Epithelial cell of proximal tubule (primary cell): ENCODE measurements at regions not wholly inside any gene's neighbourhood (a gene's known extent, or its start where the extent isn't known, plus 50 kb on each side); places are given as distances from the start of the nearest gene placed in this dataset.
"Not testable (repeated sequence)": the region's sequence is repeated elsewhere in the genome, so short reads cannot be mapped to it uniquely, and the experiment has no call there.

Experiments used
- DNase-seq: peaks from one replicate; pipeline ENCODE4 v3.0.0-alpha.2; 2011; ENCODE audit warnings: low read depth
- H3K4me3 ChIP-seq: 2 replicates; pipeline ENCODE4 v1.5.1; 2011; ENCODE audit warnings: low read depth, mild to moderate bottlenecking, low read length
- TF ChIP-seq, protein P1 (sequence below): conservative IDR thresholded peaks from 2 replicates; pipeline ENCODE4 v1.5.1; 2012; ENCODE audit warnings: low read depth, mild to moderate bottlenecking, low read length

DNA sequence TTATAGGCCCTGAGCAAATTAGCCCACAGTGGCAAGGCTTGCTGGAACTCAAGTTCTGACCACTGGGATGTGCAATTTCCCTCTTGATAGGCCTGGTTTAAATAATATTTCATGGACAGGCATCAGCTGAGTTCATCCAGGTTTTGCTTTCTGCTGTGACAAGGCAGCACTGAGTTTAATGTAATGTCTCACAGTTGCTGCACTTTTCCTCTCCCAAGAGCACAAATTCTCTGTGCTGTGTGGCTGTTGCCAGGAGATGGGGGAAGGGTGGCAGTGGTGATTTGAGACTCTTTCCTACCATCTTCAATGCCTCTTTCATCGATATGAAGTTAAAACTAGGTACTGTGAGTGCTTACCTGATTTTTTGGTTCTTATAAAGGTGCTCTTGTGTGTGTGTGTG is 272.8 kb upstream of the STXBP6 start:
- DNase-seq = no peak
- TF ChIP-seq, protein P1, sequence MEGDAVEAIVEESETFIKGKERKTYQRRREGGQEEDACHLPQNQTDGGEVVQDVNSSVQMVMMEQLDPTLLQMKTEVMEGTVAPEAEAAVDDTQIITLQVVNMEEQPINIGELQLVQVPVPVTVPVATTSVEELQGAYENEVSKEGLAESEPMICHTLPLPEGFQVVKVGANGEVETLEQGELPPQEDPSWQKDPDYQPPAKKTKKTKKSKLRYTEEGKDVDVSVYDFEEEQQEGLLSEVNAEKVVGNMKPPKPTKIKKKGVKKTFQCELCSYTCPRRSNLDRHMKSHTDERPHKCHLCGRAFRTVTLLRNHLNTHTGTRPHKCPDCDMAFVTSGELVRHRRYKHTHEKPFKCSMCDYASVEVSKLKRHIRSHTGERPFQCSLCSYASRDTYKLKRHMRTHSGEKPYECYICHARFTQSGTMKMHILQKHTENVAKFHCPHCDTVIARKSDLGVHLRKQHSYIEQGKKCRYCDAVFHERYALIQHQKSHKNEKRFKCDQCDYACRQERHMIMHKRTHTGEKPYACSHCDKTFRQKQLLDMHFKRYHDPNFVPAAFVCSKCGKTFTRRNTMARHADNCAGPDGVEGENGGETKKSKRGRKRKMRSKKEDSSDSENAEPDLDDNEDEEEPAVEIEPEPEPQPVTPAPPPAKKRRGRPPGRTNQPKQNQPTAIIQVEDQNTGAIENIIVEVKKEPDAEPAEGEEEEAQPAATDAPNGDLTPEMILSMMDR = no peak

DNA sequence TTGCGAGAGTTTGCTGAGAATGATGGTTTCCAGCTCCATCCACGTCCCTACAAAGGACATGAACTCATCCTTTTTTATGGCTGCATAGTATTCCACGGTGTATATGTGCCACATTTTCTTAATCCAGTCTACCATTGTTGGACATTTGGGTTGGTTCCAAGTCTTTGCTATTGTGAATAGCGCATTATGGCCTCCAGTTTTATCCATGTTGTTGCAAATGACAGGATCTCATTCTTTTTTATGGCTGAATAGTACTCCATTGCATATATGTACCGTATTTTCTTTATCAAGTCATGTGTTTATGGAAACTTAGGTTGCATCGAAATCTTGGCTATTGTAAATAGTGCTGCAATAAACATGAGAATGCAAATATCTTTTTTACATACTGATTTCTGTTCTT is 266.1 kb upstream of the STXBP6 start:
- not testable (repeated sequence) for H3K4me3 ChIP-seq

More for the DNA sequence above, 272.8 kb upstream of the STXBP6 start:
- no peak overlapping the region for H3K4me3 ChIP-seq

DNA sequence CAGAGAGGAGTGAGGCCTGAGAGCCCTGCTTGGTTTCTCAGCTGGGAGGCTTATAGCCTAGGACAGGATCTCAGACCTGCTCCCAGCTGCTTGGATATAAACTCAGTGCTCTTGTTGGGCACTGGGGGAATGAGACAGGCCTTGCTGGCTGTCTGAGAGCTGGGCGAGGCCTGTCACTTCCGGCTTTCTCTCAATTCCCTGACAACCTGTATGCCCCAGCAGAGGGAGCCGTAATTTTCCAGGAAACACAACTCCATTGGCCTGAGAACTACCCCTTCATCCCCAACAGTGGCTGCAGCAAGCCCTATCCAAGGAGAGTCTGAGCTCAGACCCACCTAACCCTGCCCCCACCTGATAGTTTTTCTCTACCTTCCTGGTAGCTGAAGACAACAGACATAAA is 258.3 kb upstream of the STXBP6 start:
- H3K4me3 ChIP-seq = no peak overlapping the region
- DNase-seq = no peak
- TF ChIP-seq, protein P1 = no peak

More for the DNA sequence above, 266.1 kb upstream of the STXBP6 start:
- not testable (repeated sequence) for DNase-seq

DNA sequence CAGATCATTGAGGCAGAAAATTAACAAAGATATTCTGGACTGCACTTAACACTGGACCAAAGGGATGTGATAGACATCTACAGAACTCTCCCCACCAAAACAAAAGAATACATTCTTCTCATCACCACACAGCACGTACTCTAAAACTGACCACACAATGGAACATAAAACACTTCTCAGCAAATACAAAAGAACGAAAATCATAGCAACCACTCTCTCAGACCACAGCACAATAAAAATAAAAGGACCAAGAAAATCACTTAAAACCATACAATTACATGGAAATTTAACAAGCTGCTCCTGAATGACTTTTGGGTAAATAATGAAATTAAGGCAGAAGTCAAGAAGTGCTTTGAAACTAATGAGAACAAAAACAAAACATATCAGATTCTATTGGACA is 254.0 kb upstream of the STXBP6 start:
- TF ChIP-seq, protein P1 = no peak
- DNase-seq = no peak
- no peak overlapping the region for H3K4me3 ChIP-seq

DNA sequence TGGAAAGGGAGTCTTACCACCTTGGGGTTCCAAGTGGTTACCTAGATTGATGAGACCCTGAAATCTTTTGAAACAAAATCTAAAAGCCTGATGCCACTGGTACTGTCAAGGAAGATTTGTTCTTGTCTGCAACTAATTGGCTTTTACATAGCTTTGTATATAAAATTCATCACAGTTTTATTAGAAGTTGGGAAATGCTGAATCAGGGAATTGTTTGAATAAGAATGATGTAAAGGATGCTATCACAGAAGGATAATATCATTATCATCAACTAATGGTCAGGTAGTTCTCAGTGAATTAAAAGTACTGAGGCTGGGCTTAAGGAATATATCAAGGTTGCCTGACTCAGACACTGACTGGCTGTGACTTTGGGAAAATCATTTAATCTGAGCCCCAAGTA is 248.3 kb upstream of the STXBP6 start:
- H3K4me3 ChIP-seq = no peak overlapping the region
- DNase-seq = no peak
- TF ChIP-seq, protein P1 = no peak

DNA sequence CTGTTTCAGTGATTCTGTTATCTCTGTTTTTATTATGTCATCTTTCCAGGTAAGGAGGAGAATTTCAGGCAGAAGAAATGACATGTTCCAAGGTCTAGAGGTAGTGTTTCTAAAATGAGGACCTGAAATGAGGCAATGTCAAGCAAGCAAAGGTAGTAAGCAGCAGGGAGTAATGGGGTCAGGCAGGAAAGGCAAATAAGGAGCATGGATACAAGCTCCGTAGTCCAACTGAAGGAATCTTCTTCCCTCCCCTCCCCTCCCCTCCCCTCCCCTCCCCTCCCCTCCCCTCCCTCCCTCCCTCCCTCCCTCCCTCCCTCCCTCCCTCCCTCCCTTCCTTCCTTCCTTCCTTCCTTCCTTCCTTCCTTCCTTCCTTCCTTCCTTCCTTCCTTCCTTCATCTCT is 240.2 kb upstream of the STXBP6 start:
- not testable (repeated sequence) for DNase-seq

DNA sequence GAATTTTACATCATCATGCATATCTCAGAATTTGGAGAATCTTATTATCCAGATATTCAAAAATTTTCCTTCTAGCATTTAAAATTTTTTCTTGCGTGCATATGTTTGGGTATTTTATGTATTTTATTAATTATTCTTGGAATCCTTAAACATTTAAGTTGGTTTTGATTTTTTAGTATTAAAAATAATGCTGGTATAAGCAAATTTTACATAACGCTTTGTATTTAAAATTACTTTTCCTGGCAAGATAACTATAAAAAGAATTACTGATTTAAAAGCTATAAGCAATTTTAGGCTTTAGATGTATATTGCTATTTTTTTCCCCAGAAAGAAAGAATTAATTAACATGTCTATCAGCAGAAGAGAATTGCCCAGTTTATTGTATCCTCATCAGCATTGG is 224.6 kb upstream of the STXBP6 start:
- TF ChIP-seq, protein P1 = no peak
- H3K4me3 ChIP-seq = no peak overlapping the region
- DNase-seq = no peak

More for the DNA sequence above, 240.2 kb upstream of the STXBP6 start:
- H3K4me3 ChIP-seq = not testable (repeated sequence)

DNA sequence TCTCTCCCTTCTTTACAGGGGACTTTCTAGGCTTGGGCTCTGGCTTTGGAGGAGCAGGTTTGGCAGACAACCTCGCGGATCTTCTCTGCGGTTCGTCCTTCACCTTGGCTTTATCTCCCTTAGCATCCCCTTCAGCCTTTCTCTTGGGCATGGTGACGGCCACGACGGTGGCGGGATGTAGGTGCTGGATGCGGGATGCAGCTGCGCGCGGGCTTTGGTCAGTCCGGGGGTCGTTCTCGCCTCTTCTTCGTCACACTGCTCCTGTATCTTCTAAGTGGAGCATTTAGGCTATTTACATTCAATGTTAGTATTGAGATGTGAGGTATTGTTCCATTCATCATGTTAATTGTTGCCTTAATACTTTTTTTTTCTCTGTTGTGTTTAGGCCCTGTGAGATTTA is 217.2 kb upstream of the STXBP6 start:
- no peak overlapping the region for H3K4me3 ChIP-seq
- no peak for DNase-seq
- TF ChIP-seq, protein P1 = no peak
